Erythroblast (primary cell): ENCODE measurements at regions not wholly inside any gene's neighbourhood (a gene's known extent, or its start where the extent isn't known, plus 50 kb on each side); places are given as distances from the start of the nearest gene placed in this dataset.

Experiments
- GATA1 ChIP-seq: IDR thresholded peaks from 2 replicates; pipeline ENCODE4 v1.6.1; 2011; ENCODE audit warnings: low read depth, mild to moderate bottlenecking, control low read depth, low read length, moderate library complexity
- POLR2A ChIP-seq: IDR thresholded peaks from 2 replicates; pipeline ENCODE4 v1.6.1; 2011; ENCODE audit warnings: mild to moderate bottlenecking, low read length

DNA sequence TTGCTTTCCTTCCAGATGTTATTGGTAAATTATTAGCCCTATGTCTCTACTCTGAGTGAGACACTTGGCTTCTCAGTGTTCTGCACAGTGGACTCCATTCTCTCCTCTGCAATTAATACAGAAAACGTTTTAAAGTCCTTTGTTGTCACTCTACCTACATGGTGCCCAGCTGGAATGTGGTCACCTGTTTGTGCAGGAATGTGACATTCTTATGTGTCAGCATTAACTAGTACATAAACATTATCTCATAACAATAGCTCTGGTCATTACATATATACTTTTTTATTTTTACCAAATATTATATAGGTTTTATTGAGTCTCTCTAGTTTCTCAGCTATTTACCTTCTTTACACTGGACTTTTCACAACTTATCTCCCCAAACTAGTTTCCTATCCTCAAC lies 147.0 kb upstream of the KCNMB2 start:
- TF ChIP-seq POLR2A, result no peak
- no peak for TF ChIP-seq GATA1
